ENCODE measurements at regions not wholly inside any gene's neighbourhood (a gene's known extent, or its start where the extent isn't known, plus 50 kb on each side); places are given as distances from the start of the nearest gene placed in this dataset.

- TF ChIP-seq POLR2A (IDR thresholded peaks at IDR 0.05) (no peak), CTCF (IDR thresholded peaks at IDR 0.05) (no peak), EP300 (IDR thresholded peaks at IDR 0.05) (no peak)
These were observed 146.8 kb upstream of the SPRY1 start for GRCh38 chr4:123249821-123250220.
